GM23248 (cell line): ENCODE measurements at regions not wholly inside any gene's neighbourhood (a gene's known extent, or its start where the extent isn't known, plus 50 kb on each side); places are given as distances from the start of the nearest gene placed in this dataset.
A peak's percentile ranks its signal among the peaks of the same experiment; 100 is the strongest.

ENCODE experiments used
- DNase-seq: peaks from one replicate; pipeline ENCODE4 v3.0.0-alpha.2; 2015
- H2AFZ ChIP-seq: fragments of 200-600 bp; sonication (generic); 2 replicates; pipeline ENCODE4 v1.6.1; 2016; ENCODE audit warnings: antibody characterized with exemption
- H3F3A ChIP-seq: fragments of 200-600 bp; sonication (generic); 2 replicates; pipeline ENCODE4 v1.6.1; 2016; ENCODE audit warnings: mild to moderate bottlenecking, antibody characterized with exemption, mixed run types; ENCODE audit not compliant: insufficient read depth
- H3K27ac ChIP-seq: fragments of 200-600 bp; sonication (generic); 2 replicates; pipeline ENCODE4 v1.5.1; 2016; ENCODE audit warnings: mild to moderate bottlenecking
- H3K27me3 ChIP-seq: fragments of 200-600 bp; sonication (generic); replicated peaks from 2 replicates; pipeline ENCODE4 v1.6.1; 2016; ENCODE audit warnings: mild to moderate bottlenecking; ENCODE audit not compliant: insufficient read depth
- H3K36me3 ChIP-seq: fragments of 200-600 bp; sonication (generic); 2 replicates; pipeline ENCODE4 v1.6.1; 2016; ENCODE audit warnings: low read depth, mild to moderate bottlenecking
- H3K4me1 ChIP-seq: fragments of 200-600 bp; sonication (generic); 2 replicates; pipeline ENCODE4 v1.6.1; 2016; ENCODE audit warnings: mild to moderate bottlenecking; ENCODE audit not compliant: insufficient read depth
- H3K4me2 ChIP-seq: fragments of 200-600 bp; sonication (generic); one replicate; pipeline ENCODE4 v1.6.1; 2016; ENCODE audit warnings: mild to moderate bottlenecking; ENCODE audit not compliant: unreplicated experiment
- H3K4me3 ChIP-seq: fragments of 200-600 bp; sonication (generic); 2 replicates; pipeline ENCODE4 v1.5.1; 2016; ENCODE audit warnings: mild to moderate bottlenecking
- H3K79me2 ChIP-seq: fragments of 200-600 bp; sonication (generic); 2 replicates; pipeline ENCODE4 v1.6.1; 2016; ENCODE audit warnings: mild to moderate bottlenecking; ENCODE audit not compliant: insufficient read depth
- H3K9ac ChIP-seq: fragments of 200-600 bp; sonication (generic); 2 replicates; pipeline ENCODE4 v1.6.1; 2016; ENCODE audit warnings: mild to moderate bottlenecking
- H3K9me2 ChIP-seq: fragments of 200-600 bp; sonication (generic); 2 replicates; pipeline ENCODE4 v1.6.1; 2016; ENCODE audit warnings: mixed run types, mild to moderate bottlenecking, moderate library complexity; ENCODE audit not compliant: insufficient read depth
- H3K9me3 ChIP-seq: fragments of 200-600 bp; sonication (generic); one replicate; pipeline ENCODE4 v1.6.1; 2017; ENCODE audit warnings: low read depth
- H4K20me1 ChIP-seq: fragments of 200-600 bp; sonication (generic); 2 replicates; pipeline ENCODE4 v1.6.0; 2016; ENCODE audit not compliant: insufficient read depth
- EZH2 ChIP-seq: fragments of 200-600 bp; sonication (generic); IDR thresholded peaks from 2 replicates; pipeline ENCODE4 v1.6.1; 2018; ENCODE audit warnings: antibody characterized with exemption, mild to moderate bottlenecking; ENCODE audit not compliant: insufficient read depth, poor library complexity, severe bottlenecking
- EZH2phosphoT487 ChIP-seq: fragments of 200-600 bp; sonication (generic); IDR thresholded peaks from 2 replicates; pipeline ENCODE4 v1.6.1; 2018; ENCODE audit warnings: antibody characterized with exemption, moderate library complexity, mild to moderate bottlenecking, low read depth; ENCODE audit not compliant: insufficient read depth
- WGBS, 2 experiments: methylation state at CpG; one replicate each; pipeline ENCODE4 v1.1.6; 2015 to 2017; ENCODE audit warnings: low lambda C conversion rate in 2 of 2, low coverage in 1 of 2; ENCODE audit errors: missing lambda C conversion rate in 2 of 2; 5-methylcytosine and 5-hydroxymethylcytosine counted together
- in situ Hi-C: fragments of 300-500 bp; cut with MboI; formaldehyde crosslinking; loops from 2 replicates; pipeline ENCODE4 v1.15.0; 2020

DNA sequence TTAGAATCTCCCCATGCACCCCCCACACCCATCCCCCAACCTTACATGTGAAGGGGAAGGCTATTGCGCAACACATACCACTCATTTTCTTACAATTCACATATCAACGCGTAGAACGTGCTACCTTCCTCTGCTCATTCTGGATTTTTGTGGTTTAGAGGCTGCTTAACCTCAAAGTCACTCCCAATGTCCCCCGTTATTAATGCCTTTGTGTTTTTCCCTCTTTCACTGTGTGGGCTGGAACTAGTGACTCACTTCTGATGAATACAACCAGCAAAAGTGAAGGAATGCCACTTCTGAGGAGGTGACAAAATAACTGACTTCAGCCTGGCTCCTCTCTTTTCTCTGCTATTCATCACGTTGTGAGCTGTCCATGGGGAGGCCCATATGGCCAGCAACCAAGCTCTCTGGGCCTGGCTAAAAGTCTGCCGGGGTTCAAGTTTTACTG, 342.5 kb upstream of the NXPH2 start:
- H3K9ac ChIP-seq = no peak overlapping the region
- H3K27me3 ChIP-seq = no peaks in the 10 kb centered on the region
- no peaks in the 10 kb centered on the region for H3K79me2 ChIP-seq
- no peaks in the 10 kb centered on the region for H3K9me3 ChIP-seq
- no peak for TF ChIP-seq EZH2
- no peak for TF ChIP-seq EZH2phosphoT487
- H3K4me2 ChIP-seq = no peak overlapping the region
- H4K20me1 ChIP-seq = no peaks in the 10 kb centered on the region
- H2AFZ ChIP-seq = no peak overlapping the region
- no peaks in the 10 kb centered on the region for H3F3A ChIP-seq
- no peak overlapping the region for H3K4me3 ChIP-seq
- no peak overlapping the region for H3K27ac ChIP-seq
- DNase-seq = peak; percentile 58
- no peaks in the 10 kb centered on the region for H3K4me1 ChIP-seq
- in situ Hi-C loops = no loop called here
- no peaks in the 10 kb centered on the region for H3K36me3 ChIP-seq
- 18 to 24% methylated on average over 7 of the region's 7 CpGs for WGBS, 2 experiments
- H3K9me2 ChIP-seq = no peaks in the 10 kb centered on the region

GRCh38 chr2:139099721-139100120, 319.5 kb upstream of the NXPH2 start:
- no peaks in the 10 kb centered on the region for H3F3A ChIP-seq
- DNase-seq = no peak
- in situ Hi-C loops = no loop called here
- H3K9me3 ChIP-seq = no peaks in the 10 kb centered on the region
- no peak overlapping the region for H3K9ac ChIP-seq
- no peaks in the 10 kb centered on the region for H4K20me1 ChIP-seq
- H3K4me1 ChIP-seq = no peaks in the 10 kb centered on the region
- no peak overlapping the region for H3K4me2 ChIP-seq
- H2AFZ ChIP-seq = no peak overlapping the region
- no peak overlapping the region for H3K27ac ChIP-seq
- 0% methylated on average over 1 of the region's 1 CpG for WGBS, 2 experiments
- no peaks in the 10 kb centered on the region for H3K36me3 ChIP-seq
- no peaks in the 10 kb centered on the region for H3K79me2 ChIP-seq
- no peaks in the 10 kb centered on the region for H3K9me2 ChIP-seq
- H3K4me3 ChIP-seq = no peak overlapping the region
- TF ChIP-seq EZH2phosphoT487 = no peak
- TF ChIP-seq EZH2 = no peak
- no peaks in the 10 kb centered on the region for H3K27me3 ChIP-seq

DNA sequence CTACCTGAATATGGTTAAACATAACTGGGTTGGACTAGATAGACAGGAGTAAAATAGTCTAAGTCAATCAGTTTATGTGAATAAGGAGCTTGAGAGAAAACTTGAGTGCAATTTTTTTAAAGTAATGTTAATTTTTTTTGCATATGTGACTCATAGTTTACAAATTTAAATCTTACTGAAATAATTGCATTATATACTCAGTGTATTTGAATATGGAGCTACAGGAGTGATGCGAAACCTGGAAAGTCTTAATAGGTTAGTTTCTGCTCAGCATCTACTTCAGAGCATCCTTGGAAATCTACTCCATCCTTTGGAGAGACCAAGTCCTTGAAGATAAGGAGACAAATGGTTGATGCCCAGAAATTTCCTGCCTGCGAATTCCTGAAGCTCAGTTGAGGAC, 318.8 kb upstream of the NXPH2 start:
- Histone ChIP-seq H3K4me3 (no peak overlapping the region), H3F3A (no peaks in the 10 kb centered on the region), H2AFZ (no peak overlapping the region), H3K27me3 (no peaks in the 10 kb centered on the region), H3K4me1 (no peaks in the 10 kb centered on the region), H3K9me2 (no peaks in the 10 kb centered on the region), H3K9me3 (no peaks in the 10 kb centered on the region), H3K36me3 (no peaks in the 10 kb centered on the region), H3K79me2 (no peaks in the 10 kb centered on the region), H3K4me2 (no peak overlapping the region), H3K27ac (no peak overlapping the region), H3K9ac (no peak overlapping the region), H4K20me1 (no peaks in the 10 kb centered on the region)
- no peak for DNase-seq
- in situ Hi-C loops = no loop called here
- TF ChIP-seq EZH2phosphoT487 (no peak), EZH2 (no peak)
- 31 to 47% methylated on average over 2 of the region's 2 CpGs for WGBS, 2 experiments

DNA sequence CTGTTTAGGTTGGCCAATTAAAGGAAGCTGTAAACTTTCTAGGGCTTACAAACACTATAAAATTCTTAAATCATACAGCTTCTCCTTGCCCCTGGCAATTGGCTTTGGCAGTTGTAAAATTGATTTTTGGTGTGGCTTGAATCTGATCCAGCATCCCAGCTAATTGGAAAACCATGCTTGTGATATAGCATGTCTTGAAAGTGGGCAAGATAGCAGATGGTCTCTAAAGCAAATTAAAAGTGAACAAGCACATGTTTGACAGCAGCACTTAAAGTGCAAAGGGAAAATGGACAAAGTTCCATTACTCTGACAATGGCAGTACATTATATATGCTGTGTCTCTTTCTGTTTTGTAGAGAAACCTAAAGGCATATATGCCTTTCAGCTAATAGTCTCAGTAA, 302.9 kb upstream of the NXPH2 start:
- no peak overlapping the region for H3K4me3 ChIP-seq
- no peaks in the 10 kb centered on the region for H3K36me3 ChIP-seq
- H2AFZ ChIP-seq = no peak overlapping the region
- no peak overlapping the region for H3K4me2 ChIP-seq
- H3K9me3 ChIP-seq = no peaks in the 10 kb centered on the region
- H3K27me3 ChIP-seq = no peaks in the 10 kb centered on the region
- no peaks in the 10 kb centered on the region for H3K9me2 ChIP-seq
- H3K79me2 ChIP-seq = no peaks in the 10 kb centered on the region
- in situ Hi-C loops = no loop called here
- no peak for TF ChIP-seq EZH2phosphoT487
- no peak for TF ChIP-seq EZH2
- H3K27ac ChIP-seq = no peak overlapping the region
- no peak overlapping the region for H3K9ac ChIP-seq
- H3F3A ChIP-seq = no peaks in the 10 kb centered on the region
- no peaks in the 10 kb centered on the region for H3K4me1 ChIP-seq
- DNase-seq = no peak
- H4K20me1 ChIP-seq = no peaks in the 10 kb centered on the region

DNA sequence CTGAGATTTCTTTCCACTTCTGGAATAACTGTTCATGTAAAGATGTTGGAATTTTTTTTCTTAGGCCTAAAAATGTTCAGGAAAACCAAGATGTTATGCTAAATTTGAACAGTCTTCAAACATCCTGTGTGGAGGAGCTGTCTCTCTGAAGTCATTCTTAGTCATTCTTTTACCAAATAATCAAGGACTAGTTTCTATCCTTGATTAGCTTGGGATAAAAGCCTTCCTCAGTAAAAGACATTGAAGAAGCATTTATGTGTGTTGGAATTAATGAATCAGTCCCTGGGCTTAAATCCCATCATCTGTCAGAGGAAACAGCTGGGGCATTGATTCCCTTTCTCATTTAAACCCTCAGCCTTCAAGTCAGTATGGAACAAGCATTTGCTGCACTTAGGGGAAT, 300.1 kb upstream of the NXPH2 start:
- Histone ChIP-seq H4K20me1 (no peaks in the 10 kb centered on the region), H3K9ac (no peak overlapping the region), H3K9me2 (no peaks in the 10 kb centered on the region), H3K79me2 (no peaks in the 10 kb centered on the region), H3K27me3 (no peaks in the 10 kb centered on the region), H3K9me3 (no peaks in the 10 kb centered on the region), H3K27ac (no peak overlapping the region), H3K36me3 (no peaks in the 10 kb centered on the region), H3K4me1 (no peaks in the 10 kb centered on the region), H3K4me3 (no peak overlapping the region), H3F3A (no peaks in the 10 kb centered on the region), H3K4me2 (no peak overlapping the region), H2AFZ (no peak overlapping the region)
- TF ChIP-seq EZH2 (no peak), EZH2phosphoT487 (no peak)
- in situ Hi-C loops = no loop called here
- DNase-seq = no peak
